H9 (cell line): ENCODE measurements at regions not wholly inside any gene's neighbourhood (a gene's known extent, or its start where the extent isn't known, plus 50 kb on each side); places are given as distances from the start of the nearest gene placed in this dataset.

Source experiments
- DNase-seq: peaks from one replicate; pipeline ENCODE4 v3.0.0-alpha.2; 2017
- H2AFZ ChIP-seq: one replicate; pipeline ENCODE4 v1.6.1; 2013; ENCODE audit warnings: mild to moderate bottlenecking, low read length, control low read depth, moderate library complexity
- H2AK5ac ChIP-seq: 2 replicates; pipeline ENCODE4 v1.6.1; 2013; ENCODE audit warnings: low read length, control low read depth, mixed read lengths; ENCODE audit not compliant: insufficient read length
- H2BK120ac ChIP-seq: one replicate; pipeline ENCODE4 v1.6.1; 2013; ENCODE audit warnings: low read depth, mild to moderate bottlenecking, low read length, control low read depth, inconsistent platforms; ENCODE audit not compliant: poor library complexity, severe bottlenecking
- H2BK12ac ChIP-seq: 2 replicates; pipeline ENCODE4 v1.6.1; 2013; ENCODE audit warnings: low read length, control low read depth, mixed read lengths, low read depth; ENCODE audit not compliant: insufficient read length
- H2BK15ac ChIP-seq: 2 replicates; pipeline ENCODE4 v1.6.1; 2013; ENCODE audit warnings: low read depth, low read length, control low read depth
- H2BK20ac ChIP-seq: one replicate; pipeline ENCODE4 v1.6.1; 2013; ENCODE audit warnings: low read depth, mild to moderate bottlenecking, low read length, control low read depth, inconsistent platforms; ENCODE audit not compliant: poor library complexity, severe bottlenecking
- H2BK5ac ChIP-seq: 2 replicates; pipeline ENCODE4 v1.6.1; 2013; ENCODE audit warnings: low read length, control low read depth, mixed read lengths; ENCODE audit not compliant: insufficient read length
- H3K14ac ChIP-seq: 2 replicates; pipeline ENCODE4 v1.6.1; 2013; ENCODE audit warnings: low read length, control low read depth; ENCODE audit not compliant: insufficient read depth
- H3K18ac ChIP-seq: 2 replicates; pipeline ENCODE4 v1.6.1; 2013; ENCODE audit warnings: low read depth, mild to moderate bottlenecking, mixed read lengths, low read length, control low read depth; ENCODE audit not compliant: insufficient read length
- H3K23ac ChIP-seq: 2 replicates; pipeline ENCODE4 v1.6.1; 2013; ENCODE audit warnings: low read length, control low read depth, mixed read lengths, low read depth; ENCODE audit not compliant: insufficient read length
- H3K23me2 ChIP-seq: 2 replicates; pipeline ENCODE4 v1.6.1; 2013; ENCODE audit warnings: low read depth, mild to moderate bottlenecking, mixed read lengths, low read length, control low read depth; ENCODE audit not compliant: insufficient read length, poor library complexity, severe bottlenecking
- H3K27ac ChIP-seq: 2 replicates; pipeline ENCODE4 v1.5.1; 2013; ENCODE audit warnings: low read length, control low read depth, mixed read lengths, low read depth; ENCODE audit not compliant: insufficient read length
- H3K27me3 ChIP-seq: 2 replicates; pipeline ENCODE4 v1.6.1; 2013; ENCODE audit warnings: low read length, control low read depth, inconsistent platforms; ENCODE audit not compliant: insufficient read depth
- H3K4ac ChIP-seq: 2 replicates; pipeline ENCODE4 v1.6.1; 2013; ENCODE audit warnings: low read depth, mild to moderate bottlenecking, control low read depth, inconsistent platforms, low read length, moderate library complexity
- H3K4me1 ChIP-seq: 2 replicates; pipeline ENCODE4 v1.6.1; 2013; ENCODE audit warnings: low read length, control low read depth, inconsistent platforms; ENCODE audit not compliant: insufficient read depth
- H3K4me2 ChIP-seq: 2 replicates; pipeline ENCODE4 v1.6.1; 2013; ENCODE audit warnings: low read length, control low read depth, mixed read lengths; ENCODE audit not compliant: insufficient read length, insufficient read depth
- H3K56ac ChIP-seq: 2 replicates; pipeline ENCODE4 v1.6.1; 2013; ENCODE audit warnings: low read depth, mild to moderate bottlenecking, mixed read lengths, low read length, control low read depth; ENCODE audit not compliant: insufficient read length
- H3K79me1 ChIP-seq: 2 replicates; pipeline ENCODE4 v1.6.1; 2013; ENCODE audit warnings: low read depth, mild to moderate bottlenecking, moderate library complexity, low read length, control low read depth, inconsistent platforms; ENCODE audit not compliant: insufficient read depth, poor library complexity, severe bottlenecking
- H3K79me2 ChIP-seq: 2 replicates; pipeline ENCODE4 v1.6.1; 2013; ENCODE audit warnings: low read length, control low read depth, inconsistent platforms; ENCODE audit not compliant: insufficient read depth
- H3K9ac ChIP-seq: 2 replicates; pipeline ENCODE4 v1.6.1; 2013; ENCODE audit warnings: low read length, control low read depth, mixed read lengths; ENCODE audit not compliant: insufficient read length; ENCODE audit errors: extremely low read depth
- H3K9me3 ChIP-seq: one replicate; pipeline ENCODE4 v1.6.1; 2013; ENCODE audit warnings: low read depth, low read length, inconsistent platforms; ENCODE audit not compliant: control insufficient read depth
- H3T11ph ChIP-seq: one replicate; pipeline ENCODE4 v1.6.1; 2013; ENCODE audit warnings: mild to moderate bottlenecking, low read length, control low read depth, inconsistent platforms
- H4K20me1 ChIP-seq: one replicate; pipeline ENCODE4 v1.6.1; 2013; ENCODE audit not compliant: control insufficient read depth, insufficient read length, insufficient read depth
- H4K5ac ChIP-seq: 2 replicates; pipeline ENCODE4 v1.6.1; 2013; ENCODE audit warnings: low read depth, mild to moderate bottlenecking, mixed read lengths, low read length, control low read depth; ENCODE audit not compliant: insufficient read length
- H4K8ac ChIP-seq: replicated peaks from 2 replicates; pipeline ENCODE4 v1.6.1; 2013; ENCODE audit warnings: low read length, control low read depth, mixed read lengths, low read depth; ENCODE audit not compliant: insufficient read length
- H4K91ac ChIP-seq: 2 replicates; pipeline ENCODE4 v1.6.1; 2013; ENCODE audit warnings: low read depth, mild to moderate bottlenecking, moderate library complexity, mixed read lengths, low read length, control low read depth; ENCODE audit not compliant: insufficient read length
- H3K27ac Mint-ChIP-seq, 3 experiments: 2 replicates in 2 of 3; 3 replicates in 1 of 3; pipeline ENCODE4 v1.8.0; 2020 to 2021; ENCODE audit warnings: mixed read lengths in 3 of 3, mild to moderate bottlenecking in 1 of 3, moderate library complexity in 1 of 3
- H3K27me3 Mint-ChIP-seq: 2 replicates; pipeline ENCODE4 v1.8.0; 2021; ENCODE audit warnings: low read depth, mild to moderate bottlenecking, moderate library complexity, mixed read lengths
- H3K36me3 Mint-ChIP-seq, 3 experiments: 2 replicates in 2 of 3; 3 replicates in 1 of 3; pipeline ENCODE4 v1.8.0; 2020 to 2021; ENCODE audit warnings: low read depth in 3 of 3, mixed read lengths in 3 of 3; ENCODE audit not compliant: insufficient read depth in 1 of 3
- H3K4me1 Mint-ChIP-seq, 2 experiments: 2 replicates each; pipeline ENCODE4 v1.8.0; 2020; ENCODE audit warnings: mixed read lengths in 2 of 2
- H3K4me3 Mint-ChIP-seq, 2 experiments: 2 replicates in 1 of 2; 3 replicates in 1 of 2; pipeline ENCODE4 v1.8.0; 2020 to 2021; ENCODE audit warnings: mild to moderate bottlenecking in 2 of 2, mixed read lengths in 2 of 2, moderate library complexity in 1 of 2
- H3K9me3 Mint-ChIP-seq, 2 experiments: 2 replicates in 1 of 2; 3 replicates in 1 of 2; pipeline ENCODE4 v1.8.0; 2020; ENCODE audit warnings: mild to moderate bottlenecking in 2 of 2, mixed read lengths in 2 of 2, moderate library complexity in 1 of 2
- CTCF ChIP-seq: fragments of 200-600 bp; sonication (generic); conservative IDR thresholded peaks from 3 replicates; pipeline ENCODE4 v1.8.0; 2021; ENCODE audit warnings: antibody characterized with exemption, mild to moderate bottlenecking
- WGBS: extraction: QIAGEN DNeasy Blood & Tissue Kit; methylation state at CpG from one replicate; pipeline ENCODE4 v1.1.7; 2013; ENCODE audit warnings: missing lambda C conversion rate, low lambda C conversion rate, mixed read lengths; ENCODE audit not compliant: insufficient read length; ENCODE audit errors: extremely low coverage; 5-methylcytosine and 5-hydroxymethylcytosine counted together

GRCh38 chr20:48277266-48277665 is 492.0 kb upstream of the SULF2 start:
- H4K8ac ChIP-seq: no peak overlapping the region
- H3K79me1 ChIP-seq: no peaks in the 10 kb centered on the region
- H3K79me2 ChIP-seq: no peaks in the 10 kb centered on the region
- H3K4me2 ChIP-seq: no peak overlapping the region
- no peak overlapping the region for H3K4me3 Mint-ChIP-seq
- H4K91ac ChIP-seq: no peak overlapping the region
- 0 out of 7 replicates have a peak, but pooled peaks cover 0 to 4% (median 0%) of the 10 kb centered on the region in 3 experiments for H3K36me3 Mint-ChIP-seq
- H4K20me1 ChIP-seq: no peaks in the 10 kb centered on the region
- no peak overlapping the region for H3K9ac ChIP-seq
- no peak overlapping the region for H2BK5ac ChIP-seq
- no peak overlapping the region for H3T11ph ChIP-seq
- no peak overlapping the region for H3K27ac Mint-ChIP-seq
- H3K23me2 ChIP-seq: no peaks in the 10 kb centered on the region
- peaks cover 3 to 5% of the 10 kb centered on the region in 2 experiments; a peak in 3 of 5 replicates for H3K9me3 Mint-ChIP-seq
- no peaks in the 10 kb centered on the region for H3K9me3 ChIP-seq
- no peak overlapping the region for H3K23ac ChIP-seq
- no peak for DNase-seq
- H2BK12ac ChIP-seq: no peak overlapping the region
- H2AFZ ChIP-seq: no peak overlapping the region
- H3K56ac ChIP-seq: no peak overlapping the region
- no peak overlapping the region for H2AK5ac ChIP-seq
- no peak overlapping the region for H3K27ac ChIP-seq
- H3K4me1 Mint-ChIP-seq: peaks cover 22 to 34% of the 10 kb centered on the region in 2 experiments
- H3K27me3 ChIP-seq: no peaks in the 10 kb centered on the region
- no peak overlapping the region for H4K5ac ChIP-seq
- H2BK20ac ChIP-seq: no peak overlapping the region
- no peak overlapping the region for H3K4ac ChIP-seq
- H2BK15ac ChIP-seq: no peak overlapping the region
- no peak overlapping the region for H3K18ac ChIP-seq
- TF ChIP-seq CTCF: no peak
- H3K14ac ChIP-seq: no peak overlapping the region
- H2BK120ac ChIP-seq: no peak overlapping the region
- peaks cover 3% of the 10 kb centered on the region; the same call in 1 of the 2 replicates for H3K4me1 ChIP-seq
- H3K27me3 Mint-ChIP-seq: no peaks in the 10 kb centered on the region; the same call in 1 of the 2 replicates
- no CpG with 5 or more reads among the region's 2 CpGs for WGBS
